ENCODE measurements at regions not wholly inside any gene's neighbourhood (a gene's known extent, or its start where the extent isn't known, plus 50 kb on each side); places are given as distances from the start of the nearest gene placed in this dataset.

- DNase-seq (ENCODE audit: low spot score): peak; percentile 1
Measured at GRCh38 chr2:121159291-121160071, 125.5 kb downstream of the TFCP2L1 start.

- DNase-seq (ENCODE audit: low spot score): peak; percentile 1
Measured at GRCh38 chr2:121160366-121160765, 124.6 kb downstream of the TFCP2L1 start.

GRCh38 chr2:121161272-121161671 is 123.7 kb downstream of the TFCP2L1 start:
- no peak for DNase-seq (ENCODE audit: low spot score)

GRCh38 chr2:121162893-121163292 is 122.1 kb downstream of the TFCP2L1 start:
- no peak for DNase-seq (ENCODE audit: low spot score)

- no peak for DNase-seq (ENCODE audit: low spot score)
Measured at GRCh38 chr2:121164042-121164441, 121.0 kb downstream of the TFCP2L1 start.

GRCh38 chr2:121165038-121165542 is 119.9 kb downstream of the TFCP2L1 start:
- no peak for DNase-seq (ENCODE audit: low spot score)
